ENCODE measurements at regions not wholly inside any gene's neighbourhood (a gene's known extent, or its start where the extent isn't known, plus 50 kb on each side); places are given as distances from the start of the nearest gene placed in this dataset.

DNA sequence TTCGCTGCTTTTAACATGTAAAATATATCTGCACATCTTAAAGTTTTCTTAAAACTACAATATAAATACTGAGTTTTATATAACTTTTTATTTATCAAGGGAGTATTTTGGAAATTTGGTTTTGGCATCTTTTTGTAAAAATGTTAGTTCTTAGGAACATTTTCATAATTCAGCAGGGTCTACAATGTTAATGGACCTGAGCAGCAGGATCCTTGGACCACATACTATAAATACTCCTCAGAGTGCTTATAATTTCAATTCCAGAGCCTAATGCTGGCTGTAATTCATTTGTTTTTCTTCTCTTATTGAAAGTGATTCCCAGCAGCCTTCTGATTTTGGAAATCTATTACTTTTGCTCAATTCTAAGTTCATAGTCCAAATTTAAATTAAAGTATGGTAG is 1216.2 kb downstream of the MAT2B start:
- TF ChIP-seq, protein P1, sequence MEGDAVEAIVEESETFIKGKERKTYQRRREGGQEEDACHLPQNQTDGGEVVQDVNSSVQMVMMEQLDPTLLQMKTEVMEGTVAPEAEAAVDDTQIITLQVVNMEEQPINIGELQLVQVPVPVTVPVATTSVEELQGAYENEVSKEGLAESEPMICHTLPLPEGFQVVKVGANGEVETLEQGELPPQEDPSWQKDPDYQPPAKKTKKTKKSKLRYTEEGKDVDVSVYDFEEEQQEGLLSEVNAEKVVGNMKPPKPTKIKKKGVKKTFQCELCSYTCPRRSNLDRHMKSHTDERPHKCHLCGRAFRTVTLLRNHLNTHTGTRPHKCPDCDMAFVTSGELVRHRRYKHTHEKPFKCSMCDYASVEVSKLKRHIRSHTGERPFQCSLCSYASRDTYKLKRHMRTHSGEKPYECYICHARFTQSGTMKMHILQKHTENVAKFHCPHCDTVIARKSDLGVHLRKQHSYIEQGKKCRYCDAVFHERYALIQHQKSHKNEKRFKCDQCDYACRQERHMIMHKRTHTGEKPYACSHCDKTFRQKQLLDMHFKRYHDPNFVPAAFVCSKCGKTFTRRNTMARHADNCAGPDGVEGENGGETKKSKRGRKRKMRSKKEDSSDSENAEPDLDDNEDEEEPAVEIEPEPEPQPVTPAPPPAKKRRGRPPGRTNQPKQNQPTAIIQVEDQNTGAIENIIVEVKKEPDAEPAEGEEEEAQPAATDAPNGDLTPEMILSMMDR (IDR thresholded peaks at IDR 0.05) = no peak
- no peak for TF ChIP-seq POLR2A (IDR thresholded peaks at IDR 0.05)
